ENCODE measurements at regions not wholly inside any gene's neighbourhood (a gene's known extent, or its start where the extent isn't known, plus 50 kb on each side); places are given as distances from the start of the nearest gene placed in this dataset.

- peak; percentile 17 for DNase-seq
Observed at GRCh38 chr16:76913046-76913445, 277.9 kb upstream of the MON1B start.

GRCh38 chr16:76926042-76926441 is 264.9 kb upstream of the MON1B start:
- no peak for DNase-seq

- no peak for DNase-seq
Observed at GRCh38 chr16:76926595-76926994, 264.4 kb upstream of the MON1B start.

GRCh38 chr16:76931186-76931585 is 259.8 kb upstream of the MON1B start:
- DNase-seq = no peak

- no peak for DNase-seq
Observed at GRCh38 chr16:76932541-76933211, 258.3 kb upstream of the MON1B start.

GRCh38 chr16:76940251-76940650 is 250.7 kb upstream of the MON1B start:
- DNase-seq = no peak

GRCh38 chr16:76941113-76941512 is 249.9 kb upstream of the MON1B start:
- no peak for DNase-seq

- DNase-seq = no peak
Observed at GRCh38 chr16:76942089-76942488, 248.9 kb upstream of the MON1B start.

GRCh38 chr16:76943921-76944320 is 247.1 kb upstream of the MON1B start:
- DNase-seq = peak; percentile 84

GRCh38 chr16:76946879-76947278 is 244.1 kb upstream of the MON1B start:
- DNase-seq = peak; percentile 71

GRCh38 chr16:76947749-76948148 is 243.2 kb upstream of the MON1B start:
- peak; percentile 20 for DNase-seq

- no peak for DNase-seq
Observed at GRCh38 chr16:76955629-76956028, 235.4 kb upstream of the MON1B start.

- no peak for DNase-seq
Observed at GRCh38 chr16:76956394-76956793, 234.6 kb upstream of the MON1B start.

GRCh38 chr16:76956841-76957240 is 234.1 kb upstream of the MON1B start:
- no peak for DNase-seq

GRCh38 chr16:76959166-76959565 is 231.8 kb upstream of the MON1B start:
- peak; percentile 48 for DNase-seq

GRCh38 chr16:76963614-76964315 is 227.2 kb upstream of the MON1B start:
- DNase-seq = peak; percentile 86

GRCh38 chr16:76964464-76965154 is 226.4 kb upstream of the MON1B start:
- peak; percentile 9 for DNase-seq

- DNase-seq = peak; percentile 49
Observed at GRCh38 chr16:76970087-76970744, 220.8 kb upstream of the MON1B start.

GRCh38 chr16:76970745-76971099 is 220.3 kb upstream of the MON1B start:
- no peak for DNase-seq

GRCh38 chr16:76976101-76976500 is 214.9 kb upstream of the MON1B start:
- peak; percentile 51 for DNase-seq

- no peak for DNase-seq
Observed at GRCh38 chr16:76976756-76977155, 214.2 kb upstream of the MON1B start.

GRCh38 chr16:76984196-76984595 is 206.8 kb upstream of the MON1B start:
- DNase-seq = no peak

GRCh38 chr16:76985392-76986045 is 205.5 kb upstream of the MON1B start:
- DNase-seq = no peak
